ENCODE measurements at regions not wholly inside any gene's neighbourhood (a gene's known extent, or its start where the extent isn't known, plus 50 kb on each side); places are given as distances from the start of the nearest gene placed in this dataset.

GRCh38 chr11:115631609-115632008 is 127.4 kb upstream of the CADM1 start:
- no peak for DNase-seq
- Histone ChIP-seq H3K4me1 (ENCODE audit: control insufficient read depth in 1 of 2, insufficient read depth in 2 of 2, low read depth in 1 of 2, low read length in 1 of 2) (peaks cover 0 to 16% of the 10 kb centered on the region in 2 experiments; a peak in 2 of 4 replicates), H3K4me2 (no peak overlapping the region), H3K36me3 (replicated peaks in 1 of 2; ENCODE audit: control insufficient read depth in 1 of 2, insufficient read depth in 2 of 2, low read length in 1 of 2) (no peaks in the 10 kb centered on the region), H3K27ac (ENCODE audit: low read depth in 2 of 2, low read length in 1 of 2) (no peak overlapping the region), H3K9me2 (no peaks in the 10 kb centered on the region), H4K20me1 (ENCODE audit: insufficient read depth) (no peaks in the 10 kb centered on the region), H2AFZ (ENCODE audit: low read depth) (no peak overlapping the region), H3K4me3 (ENCODE audit: low read depth in 2 of 2, low read length in 1 of 2) (no peak overlapping the region), H3F3A (replicated peaks; ENCODE audit: insufficient read depth) (no peaks in the 10 kb centered on the region), H3K27me3 (ENCODE audit: insufficient read depth) (peaks cover under 1% of the 10 kb centered on the region; the same call in 1 of the 2 replicates), H3K79me2 (ENCODE audit: insufficient read depth) (no peaks in the 10 kb centered on the region), H3K9ac (no peak overlapping the region), H3K9me3 (no peaks in the 10 kb centered on the region)
- ChIA-PET CTCF (no interaction called here), POLR2A (no interaction called here)
- WGBS (ENCODE audit: low lambda C conversion rate): 60% methylated on average over 2 of the region's 4 CpGs
- TF ChIP-seq ZBTB33 (IDR thresholded peaks at IDR 0.05; ENCODE audit: borderline replicate concordance, low read depth) (no peak), MXI1 (IDR thresholded peaks at IDR 0.05; ENCODE audit: low read depth, low read length) (no peak), CHD2 (IDR thresholded peaks at IDR 0.05; ENCODE audit: low read length, partially characterized antibody) (no peak), TAF1 (IDR thresholded peaks at IDR 0.05; ENCODE audit: borderline replicate concordance, low read depth, low read length) (no peak), EZH2phosphoT487 (IDR thresholded peaks at IDR 0.05; ENCODE audit: borderline replicate concordance, low read depth) (no peak), YY1 (IDR thresholded peaks at IDR 0.05; ENCODE audit: low read depth) (no peak)
- TF ChIP-seq, protein P1, sequence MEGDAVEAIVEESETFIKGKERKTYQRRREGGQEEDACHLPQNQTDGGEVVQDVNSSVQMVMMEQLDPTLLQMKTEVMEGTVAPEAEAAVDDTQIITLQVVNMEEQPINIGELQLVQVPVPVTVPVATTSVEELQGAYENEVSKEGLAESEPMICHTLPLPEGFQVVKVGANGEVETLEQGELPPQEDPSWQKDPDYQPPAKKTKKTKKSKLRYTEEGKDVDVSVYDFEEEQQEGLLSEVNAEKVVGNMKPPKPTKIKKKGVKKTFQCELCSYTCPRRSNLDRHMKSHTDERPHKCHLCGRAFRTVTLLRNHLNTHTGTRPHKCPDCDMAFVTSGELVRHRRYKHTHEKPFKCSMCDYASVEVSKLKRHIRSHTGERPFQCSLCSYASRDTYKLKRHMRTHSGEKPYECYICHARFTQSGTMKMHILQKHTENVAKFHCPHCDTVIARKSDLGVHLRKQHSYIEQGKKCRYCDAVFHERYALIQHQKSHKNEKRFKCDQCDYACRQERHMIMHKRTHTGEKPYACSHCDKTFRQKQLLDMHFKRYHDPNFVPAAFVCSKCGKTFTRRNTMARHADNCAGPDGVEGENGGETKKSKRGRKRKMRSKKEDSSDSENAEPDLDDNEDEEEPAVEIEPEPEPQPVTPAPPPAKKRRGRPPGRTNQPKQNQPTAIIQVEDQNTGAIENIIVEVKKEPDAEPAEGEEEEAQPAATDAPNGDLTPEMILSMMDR (IDR thresholded peaks at IDR 0.05): no peak

GRCh38 chr11:115630214-115630613 is 126.0 kb upstream of the CADM1 start:
- 76% methylated on average over 8 of the region's 8 CpGs for WGBS (ENCODE audit: low lambda C conversion rate)
- peaks cover 0 to 16% of the 10 kb centered on the region in 2 experiments; a peak in 2 of 4 replicates for H3K4me1 ChIP-seq (ENCODE audit: control insufficient read depth in 1 of 2, insufficient read depth in 2 of 2, low read depth in 1 of 2, low read length in 1 of 2)
- no peaks in the 10 kb centered on the region for H3K9me3 ChIP-seq
- peak; percentile 71 for DNase-seq
- H3K4me3 ChIP-seq (ENCODE audit: low read depth in 2 of 2, low read length in 1 of 2): no peak overlapping the region
- H3K27me3 ChIP-seq (ENCODE audit: insufficient read depth): no peaks in the 10 kb centered on the region; the same call in 1 of the 2 replicates
- TF ChIP-seq GATA2 (CRISPR knock-in tag; IDR thresholded peaks at IDR 0.05): no peak
- no peak for TF ChIP-seq JUND (IDR thresholded peaks at IDR 0.05)
- peak; percentile 31; the same call in 1 of the 2 replicates for TF ChIP-seq RAD21 (IDR thresholded peaks at IDR 0.05; ENCODE audit: low read length)
- TF ChIP-seq SMC3 (IDR thresholded peaks at IDR 0.05; ENCODE audit: low read depth, low read length): no peak
- TF ChIP-seq, protein P2, sequence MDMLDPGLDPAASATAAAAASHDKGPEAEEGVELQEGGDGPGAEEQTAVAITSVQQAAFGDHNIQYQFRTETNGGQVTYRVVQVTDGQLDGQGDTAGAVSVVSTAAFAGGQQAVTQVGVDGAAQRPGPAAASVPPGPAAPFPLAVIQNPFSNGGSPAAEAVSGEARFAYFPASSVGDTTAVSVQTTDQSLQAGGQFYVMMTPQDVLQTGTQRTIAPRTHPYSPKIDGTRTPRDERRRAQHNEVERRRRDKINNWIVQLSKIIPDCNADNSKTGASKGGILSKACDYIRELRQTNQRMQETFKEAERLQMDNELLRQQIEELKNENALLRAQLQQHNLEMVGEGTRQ (IDR thresholded peaks at IDR 0.05; ENCODE audit: borderline replicate concordance, low read depth, low read length): no peak
- TF ChIP-seq SIN3A (IDR thresholded peaks at IDR 0.05; ENCODE audit: borderline replicate concordance, low read depth, low read length): no peak
- TF ChIP-seq TAF1 (IDR thresholded peaks at IDR 0.05; ENCODE audit: borderline replicate concordance, low read depth, low read length): no peak
- TF ChIP-seq NFIC (IDR thresholded peaks at IDR 0.05; ENCODE audit: borderline replicate concordance): no peak
- no peak for TF ChIP-seq ELF1 (IDR thresholded peaks at IDR 0.05)
- no peaks in the 10 kb centered on the region for H3F3A ChIP-seq (replicated peaks; ENCODE audit: insufficient read depth)
- H3K27ac ChIP-seq (ENCODE audit: low read depth in 2 of 2, low read length in 1 of 2): peak overlapping the region in 1 of 2 experiments; percentile 58; a peak in 2 of 4 replicates
- H4K20me1 ChIP-seq (ENCODE audit: insufficient read depth): no peaks in the 10 kb centered on the region
- H2AFZ ChIP-seq (ENCODE audit: low read depth): no peak overlapping the region
- H3K36me3 ChIP-seq (replicated peaks in 1 of 2; ENCODE audit: control insufficient read depth in 1 of 2, insufficient read depth in 2 of 2, low read length in 1 of 2): no peaks in the 10 kb centered on the region
- ChIA-PET CTCF (interaction anchor here (0.8 to 1.7 kb wide), 2 partner anchors 125 to 126 kb away, joined by 3 to 4 read pairs; partner anchors contain the start of gene CADM1), POLR2A (no interaction called here)
- H3K79me2 ChIP-seq (ENCODE audit: insufficient read depth): no peaks in the 10 kb centered on the region
- H3K4me2 ChIP-seq: no peak overlapping the region
- H3K9ac ChIP-seq: no peak overlapping the region
- H3K9me2 ChIP-seq: no peaks in the 10 kb centered on the region

Measured in SK-N-SH (cell line).